CD4-positive, alpha-beta T cell (primary cell): ENCODE measurements at regions not wholly inside any gene's neighbourhood (a gene's known extent, or its start where the extent isn't known, plus 50 kb on each side); places are given as distances from the start of the nearest gene placed in this dataset.

ENCODE experiments used
- ATAC-seq: fragments of 200-7000 bp; cut with Tn5 transposase; one replicate; pipeline ENCODE4 v1.10.0; 2022; ENCODE audit warnings: mild to moderate bottlenecking; ENCODE audit not compliant: poor library complexity
- CTCF ChIA-PET: fragments of 350-600 bp; sonication (Branson Sonifier 250); formaldehyde crosslinking; loops from one replicate; lab custom pipeline; 2021; ENCODE audit warnings: antibody characterized with exemption, inconsistent platforms; lab: Charles Lee
- POLR2A ChIA-PET: fragments of 350-600 bp; sonication (Branson Sonifier 250); formaldehyde crosslinking; loops from one replicate; lab custom pipeline; 2021; ENCODE audit warnings: antibody characterized with exemption, inconsistent platforms; lab: Charles Lee
- DNase-seq, 14 experiments: peaks; one replicate each; pipeline ENCODE4 v3.0.0-alpha.2; 2013 to 2020; ENCODE audit warnings: mixed read lengths in 2 of 14
- H3K27ac ChIP-seq, 2 donors: one replicate each; pipeline versions ENCODE4 v1.5.1 to v1.7.0; 2013; ENCODE audit warnings: low read length in 2 of 2, low read depth in 1 of 2, mild to moderate bottlenecking in 1 of 2
- H3K27me3 ChIP-seq, 2 experiments: 1 replicate in 1 of 2; 2 replicates in 1 of 2; pipeline versions ENCODE4 v1.6.1 to v1.7.0; 2013; ENCODE audit warnings: low read length in 2 of 2, control low read depth in 1 of 2, mild to moderate bottlenecking in 1 of 2, moderate library complexity in 1 of 2; ENCODE audit not compliant: insufficient read depth in 2 of 2, control insufficient read depth in 1 of 2
- H3K36me3 ChIP-seq: one replicate; pipeline ENCODE4 v1.6.1; 2013; ENCODE audit warnings: low read length, control low read depth; ENCODE audit not compliant: insufficient read depth
- H3K4me1 ChIP-seq: one replicate; pipeline ENCODE4 v1.6.1; 2013; ENCODE audit warnings: low read length, control low read depth; ENCODE audit not compliant: insufficient read depth
- H3K4me3 ChIP-seq: one replicate; pipeline ENCODE4 v1.5.1; 2013; ENCODE audit warnings: mild to moderate bottlenecking, low read length, moderate library complexity
- H3K9me3 ChIP-seq, 2 experiments: 1 replicate in 1 of 2; 2 replicates in 1 of 2; pipeline versions ENCODE4 v1.6.1 to v1.7.0; 2013; ENCODE audit warnings: low read length in 2 of 2, mild to moderate bottlenecking in 2 of 2, control low read depth in 1 of 2, moderate library complexity in 1 of 2; ENCODE audit not compliant: control insufficient read depth in 1 of 2, insufficient read depth in 1 of 2
- H3K27ac Mint-ChIP-seq: one replicate; pipeline ENCODE4 v1.8.0; 2020; ENCODE audit warnings: mixed read lengths
- H3K27me3 Mint-ChIP-seq: one replicate; pipeline ENCODE4 v1.8.0; 2021; ENCODE audit warnings: mixed read lengths
- H3K36me3 Mint-ChIP-seq: one replicate; pipeline ENCODE4 v1.8.0; 2021; ENCODE audit warnings: low read depth, mixed read lengths
- H3K4me1 Mint-ChIP-seq: one replicate; pipeline ENCODE4 v1.8.0; 2021; ENCODE audit warnings: low read depth, mixed read lengths
- H3K4me3 Mint-ChIP-seq: one replicate; pipeline ENCODE4 v1.8.0; 2020; ENCODE audit warnings: mild to moderate bottlenecking, mixed read lengths
- H3K9me3 Mint-ChIP-seq: one replicate; pipeline ENCODE4 v1.8.0; 2020; ENCODE audit warnings: mixed read lengths
- intact Hi-C, 2 experiments: fragments of 100-400 bp; cut with DNase I in 1 of 2; cut with micrococcal nuclease in 1 of 2; formaldehyde crosslinking; loops; one replicate each; pipeline versions ENCODE4 v1.15.1 to v1.9.0; 2023 to 2025; cut with DNase I, micrococcal nuclease
- TF ChIP-seq, protein P1 (sequence below): fragments of 200-600 bp; IDR thresholded peaks from one replicate; pipeline ENCODE4 v1.8.0; 2022; ENCODE audit warnings: antibody characterized with exemption, mild to moderate bottlenecking

DNA sequence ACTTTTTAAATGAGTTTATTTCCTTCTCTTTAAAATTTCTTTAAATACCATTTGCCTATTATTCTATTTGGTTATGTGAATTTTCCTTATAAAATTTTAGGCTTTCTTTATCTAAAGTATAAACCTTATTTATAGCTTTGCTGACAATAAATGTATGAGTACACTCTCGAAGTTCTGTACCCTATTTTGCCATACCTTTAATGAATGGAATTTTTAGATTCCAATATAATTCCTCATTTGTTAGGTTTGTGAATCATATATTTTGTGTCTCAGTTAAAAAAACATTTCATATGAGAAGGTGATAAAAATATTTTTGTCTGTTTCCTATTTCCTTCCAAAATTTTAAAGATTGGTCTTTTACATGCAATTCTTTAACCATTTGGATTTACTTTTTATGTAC, 427.4 kb upstream of the SLC8A1 start:
- DNase-seq: no peak
- no peaks in the 10 kb centered on the region for H3K4me1 Mint-ChIP-seq
- H3K27ac Mint-ChIP-seq: no peak overlapping the region
- TF ChIP-seq, protein P1, sequence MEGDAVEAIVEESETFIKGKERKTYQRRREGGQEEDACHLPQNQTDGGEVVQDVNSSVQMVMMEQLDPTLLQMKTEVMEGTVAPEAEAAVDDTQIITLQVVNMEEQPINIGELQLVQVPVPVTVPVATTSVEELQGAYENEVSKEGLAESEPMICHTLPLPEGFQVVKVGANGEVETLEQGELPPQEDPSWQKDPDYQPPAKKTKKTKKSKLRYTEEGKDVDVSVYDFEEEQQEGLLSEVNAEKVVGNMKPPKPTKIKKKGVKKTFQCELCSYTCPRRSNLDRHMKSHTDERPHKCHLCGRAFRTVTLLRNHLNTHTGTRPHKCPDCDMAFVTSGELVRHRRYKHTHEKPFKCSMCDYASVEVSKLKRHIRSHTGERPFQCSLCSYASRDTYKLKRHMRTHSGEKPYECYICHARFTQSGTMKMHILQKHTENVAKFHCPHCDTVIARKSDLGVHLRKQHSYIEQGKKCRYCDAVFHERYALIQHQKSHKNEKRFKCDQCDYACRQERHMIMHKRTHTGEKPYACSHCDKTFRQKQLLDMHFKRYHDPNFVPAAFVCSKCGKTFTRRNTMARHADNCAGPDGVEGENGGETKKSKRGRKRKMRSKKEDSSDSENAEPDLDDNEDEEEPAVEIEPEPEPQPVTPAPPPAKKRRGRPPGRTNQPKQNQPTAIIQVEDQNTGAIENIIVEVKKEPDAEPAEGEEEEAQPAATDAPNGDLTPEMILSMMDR: no peak
- no peaks in the 10 kb centered on the region for H3K36me3 ChIP-seq
- no peaks in the 10 kb centered on the region for H3K36me3 Mint-ChIP-seq
- ChIA-PET POLR2A (no interaction called here), CTCF (no interaction called here)
- no peak overlapping the region for H3K27ac ChIP-seq
- H3K27me3 Mint-ChIP-seq: no peaks in the 10 kb centered on the region
- no peak overlapping the region for H3K4me3 ChIP-seq
- intact Hi-C loops: no loop called here
- ATAC-seq: no peak
- H3K27me3 ChIP-seq: no peaks in the 10 kb centered on the region
- no peaks in the 10 kb centered on the region for H3K9me3 ChIP-seq
- no peak overlapping the region for H3K4me3 Mint-ChIP-seq
- no peaks in the 10 kb centered on the region for H3K4me1 ChIP-seq
- H3K9me3 Mint-ChIP-seq: peaks cover 2% of the 10 kb centered on the region

DNA sequence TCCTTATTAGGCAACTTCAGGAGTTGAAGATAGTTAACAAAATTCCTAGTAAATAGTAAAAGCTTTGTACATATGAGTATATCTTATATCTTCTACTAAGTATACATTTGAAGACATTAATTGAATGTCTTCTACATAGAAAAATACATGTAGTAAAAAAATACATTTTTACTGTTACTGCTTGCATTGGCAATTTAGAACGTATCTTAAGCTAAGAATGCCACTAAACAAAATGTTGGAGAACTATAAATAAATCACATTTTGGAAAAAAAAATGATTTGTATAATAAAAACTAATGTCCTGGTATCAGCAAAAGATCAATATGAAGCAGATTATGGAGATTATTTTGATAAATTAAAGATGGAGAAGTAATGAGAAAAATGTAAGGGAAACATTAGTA, 434.2 kb upstream of the SLC8A1 start:
- ChIA-PET CTCF (no interaction called here), POLR2A (no interaction called here)
- H3K4me1 ChIP-seq: no peaks in the 10 kb centered on the region
- no peaks in the 10 kb centered on the region for H3K27me3 Mint-ChIP-seq
- no peak overlapping the region for H3K4me3 Mint-ChIP-seq
- peaks cover 0 to 7% of the 10 kb centered on the region in 2 experiments for H3K9me3 ChIP-seq
- ATAC-seq (no peak), DNase-seq (no peak)
- H3K4me3 ChIP-seq: no peak overlapping the region
- intact Hi-C loops: no loop called here
- H3K27ac ChIP-seq: no peak overlapping the region
- no peaks in the 10 kb centered on the region for H3K36me3 Mint-ChIP-seq
- H3K27me3 ChIP-seq: no peaks in the 10 kb centered on the region
- TF ChIP-seq, protein P1: no peak
- no peaks in the 10 kb centered on the region for H3K36me3 ChIP-seq
- H3K27ac Mint-ChIP-seq: no peak overlapping the region
- peaks cover 2% of the 10 kb centered on the region for H3K9me3 Mint-ChIP-seq
- no peaks in the 10 kb centered on the region for H3K4me1 Mint-ChIP-seq

DNA sequence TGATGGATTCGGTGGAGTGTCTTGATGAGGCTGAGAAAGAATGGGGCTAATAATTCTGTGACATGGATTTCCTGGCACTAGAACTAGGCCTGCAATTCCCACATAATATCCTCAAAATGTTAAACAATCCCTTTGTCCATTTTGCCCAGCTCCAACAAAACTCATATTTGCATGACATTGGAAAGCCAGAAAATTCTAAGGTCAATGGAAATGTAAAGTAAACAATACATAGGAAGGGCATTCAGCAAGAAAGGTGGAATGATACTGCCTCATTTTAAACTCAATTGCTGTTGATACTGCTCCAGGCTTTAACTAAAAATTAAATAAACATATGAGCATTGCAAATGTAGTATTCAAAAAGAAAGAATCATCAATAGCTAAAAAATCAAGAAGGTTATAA, 434.8 kb upstream of the SLC8A1 start:
- H3K4me3 Mint-ChIP-seq: no peak overlapping the region
- CTCF ChIA-PET: no interaction called here
- TF ChIP-seq, protein P1: no peak
- Histone ChIP-seq H3K4me3 (no peak overlapping the region), H3K27ac (no peak overlapping the region), H3K36me3 (no peaks in the 10 kb centered on the region), H3K27me3 (no peaks in the 10 kb centered on the region), H3K4me1 (no peaks in the 10 kb centered on the region), H3K9me3 (peaks cover 0 to 7% of the 10 kb centered on the region in 2 experiments)
- H3K9me3 Mint-ChIP-seq: peaks cover 2% of the 10 kb centered on the region
- H3K27me3 Mint-ChIP-seq: no peaks in the 10 kb centered on the region
- H3K36me3 Mint-ChIP-seq: no peaks in the 10 kb centered on the region
- intact Hi-C loops: no loop called here
- POLR2A ChIA-PET: interaction anchor here (0.6 kb wide), 1 partner anchor 25 kb away, joined by 3 read pairs; no protein-coding TSS in a partner anchor
- no peaks in the 10 kb centered on the region for H3K4me1 Mint-ChIP-seq
- no peak overlapping the region for H3K27ac Mint-ChIP-seq
- ATAC-seq (no peak), DNase-seq (no peak)
